ENCODE measurements at regions not wholly inside any gene's neighbourhood (a gene's known extent, or its start where the extent isn't known, plus 50 kb on each side); places are given as distances from the start of the nearest gene placed in this dataset.

GRCh38 chr18:27823053-27823452 is 353.9 kb downstream of the CDH2 start:
- TF ChIP-seq CTCF (IDR thresholded peaks at IDR 0.05) (no peak), POLR2A (IDR thresholded peaks at IDR 0.05; ENCODE audit: low read depth) (no peak), EP300 (IDR thresholded peaks at IDR 0.05) (no peak)

Measured in esophagus muscularis mucosa (tissue), 4 donors.